VCaP (cell line): ENCODE measurements at regions not wholly inside any gene's neighbourhood (a gene's known extent, or its start where the extent isn't known, plus 50 kb on each side); places are given as distances from the start of the nearest gene placed in this dataset.

ENCODE experiments used
- H3K27ac ChIP-seq: fragments of 450-650 bp; 2 replicates; pipeline ENCODE4 v1.5.1; 2017
- CTCF ChIP-seq: fragments of 450-650 bp; conservative IDR thresholded peaks from 2 replicates; pipeline ENCODE4 v1.5.1; 2017; ENCODE audit warnings: mild to moderate bottlenecking, moderate library complexity

GRCh38 chr15:94626949-94627348 lies 395.6 kb downstream of the MCTP2 start:
- no peak for TF ChIP-seq CTCF
- no peak overlapping the region for H3K27ac ChIP-seq

- TF ChIP-seq CTCF = no peak
- H3K27ac ChIP-seq = no peak overlapping the region
Observed at GRCh38 chr15:94631608-94632007, 400.2 kb downstream of the MCTP2 start.

- TF ChIP-seq CTCF = no peak
- H3K27ac ChIP-seq = no peak overlapping the region
Observed at GRCh38 chr15:94638183-94638582, 406.8 kb downstream of the MCTP2 start.

- H3K27ac ChIP-seq = no peak overlapping the region
- no peak for TF ChIP-seq CTCF
Observed at GRCh38 chr15:94639701-94640100, 408.3 kb downstream of the MCTP2 start.

- TF ChIP-seq CTCF = no peak
- H3K27ac ChIP-seq = no peak overlapping the region
Observed at GRCh38 chr15:94644433-94644832, 413.1 kb downstream of the MCTP2 start.

GRCh38 chr15:94653071-94653470 lies 421.7 kb downstream of the MCTP2 start:
- no peak overlapping the region for H3K27ac ChIP-seq
- TF ChIP-seq CTCF = no peak

GRCh38 chr15:94655249-94655880 lies 424.0 kb downstream of the MCTP2 start:
- no peak for TF ChIP-seq CTCF
- no peak overlapping the region for H3K27ac ChIP-seq
